K562 (cell line): ENCODE measurements at regions not wholly inside any gene's neighbourhood (a gene's known extent, or its start where the extent isn't known, plus 50 kb on each side); places are given as distances from the start of the nearest gene placed in this dataset.

ENCODE experiments used
- BRD4 ChIP-seq: fragments of 200-600 bp; sonication (generic); IDR thresholded peaks from 2 replicates; pipeline ENCODE4 v1.6.1; 2017; ENCODE audit warnings: inconsistent platforms
- FOSL1 ChIP-seq: fragments of 200-800 bp; sonication (Bioruptor generic); conservative IDR thresholded peaks from 2 replicates; pipeline ENCODE4 v1.6.1; 2016; ENCODE audit warnings: missing genetic modification characterization, missing compliant biosample characterization
- MCM3 ChIP-seq: fragments of 450-650 bp; IDR thresholded peaks from 2 replicates; pipeline ENCODE4 v1.6.1; 2016
- MNT ChIP-seq, 2 experiments: fragments of 450-650 bp; conservative IDR thresholded peaks; 2 replicates each; pipeline ENCODE4 v1.6.1; 2017; ENCODE audit warnings: mild to moderate bottlenecking in 2 of 2, moderate library complexity in 2 of 2
- PHTF2 ChIP-seq: fragments of 250-450 bp; sonication (Bioruptor Pico); IDR thresholded peaks from 2 replicates; pipeline ENCODE4 v1.5.0; 2021; ENCODE audit warnings: mild to moderate bottlenecking
- SMARCA5 ChIP-seq: fragments of 450-650 bp; IDR thresholded peaks from 2 replicates; pipeline ENCODE4 v1.6.1; 2016
- ZNF282 ChIP-seq: sonication (generic); formaldehyde crosslinking; IDR thresholded peaks from 2 replicates; pipeline ENCODE4 v1.8.1; 2023; ENCODE audit warnings: missing genetic modification reagents
- TF ChIP-seq, protein P1 (sequence below): fragments of 250-450 bp; sonication (Bioruptor Pico); IDR thresholded peaks from 2 replicates; pipeline ENCODE4 v1.4.0; 2020; ENCODE audit warnings: mild to moderate bottlenecking, moderate library complexity
- TF ChIP-seq, protein P2 (sequence below): IDR thresholded peaks from 3 replicates; pipeline ENCODE4 v1.6.1; 2011; ENCODE audit warnings: borderline replicate concordance, mild to moderate bottlenecking; ENCODE audit not compliant: insufficient read length, insufficient read depth

GRCh38 chr11:91846649-91847048, 378.0 kb upstream of the FAT3 start (continued):
- TF ChIP-seq, protein P1, sequence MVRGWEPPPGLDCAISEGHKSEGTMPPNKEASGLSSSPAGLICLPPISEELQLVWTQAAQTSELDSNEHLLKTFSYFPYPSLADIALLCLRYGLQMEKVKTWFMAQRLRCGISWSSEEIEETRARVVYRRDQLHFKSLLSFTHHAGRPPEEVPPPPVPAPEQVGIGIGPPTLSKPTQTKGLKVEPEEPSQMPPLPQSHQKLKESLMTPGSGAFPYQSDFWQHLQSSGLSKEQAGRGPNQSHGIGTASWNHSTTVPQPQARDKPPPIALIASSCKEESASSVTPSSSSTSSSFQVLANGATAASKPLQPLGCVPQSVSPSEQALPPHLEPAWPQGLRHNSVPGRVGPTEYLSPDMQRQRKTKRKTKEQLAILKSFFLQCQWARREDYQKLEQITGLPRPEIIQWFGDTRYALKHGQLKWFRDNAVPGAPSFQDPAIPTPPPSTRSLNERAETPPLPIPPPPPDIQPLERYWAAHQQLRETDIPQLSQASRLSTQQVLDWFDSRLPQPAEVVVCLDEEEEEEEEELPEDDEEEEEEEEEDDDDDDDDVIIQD (CRISPR knock-in tag): no peak
- TF ChIP-seq SMARCA5 (no peak), MNT (conservative IDR thresholded peaks at IDR 0.05) (no peak), PHTF2 (CRISPR knock-in tag) (no peak), BRD4 (no peak), FOSL1 (tag) (no peak), ZNF282 (CRISPR knock-in tag) (no peak), MCM3 (no peak)
- TF ChIP-seq, protein P2, sequence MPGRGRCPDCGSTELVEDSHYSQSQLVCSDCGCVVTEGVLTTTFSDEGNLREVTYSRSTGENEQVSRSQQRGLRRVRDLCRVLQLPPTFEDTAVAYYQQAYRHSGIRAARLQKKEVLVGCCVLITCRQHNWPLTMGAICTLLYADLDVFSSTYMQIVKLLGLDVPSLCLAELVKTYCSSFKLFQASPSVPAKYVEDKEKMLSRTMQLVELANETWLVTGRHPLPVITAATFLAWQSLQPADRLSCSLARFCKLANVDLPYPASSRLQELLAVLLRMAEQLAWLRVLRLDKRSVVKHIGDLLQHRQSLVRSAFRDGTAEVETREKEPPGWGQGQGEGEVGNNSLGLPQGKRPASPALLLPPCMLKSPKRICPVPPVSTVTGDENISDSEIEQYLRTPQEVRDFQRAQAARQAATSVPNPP: no peak
